ENCODE measurements at regions not wholly inside any gene's neighbourhood (a gene's known extent, or its start where the extent isn't known, plus 50 kb on each side); places are given as distances from the start of the nearest gene placed in this dataset.

DNA sequence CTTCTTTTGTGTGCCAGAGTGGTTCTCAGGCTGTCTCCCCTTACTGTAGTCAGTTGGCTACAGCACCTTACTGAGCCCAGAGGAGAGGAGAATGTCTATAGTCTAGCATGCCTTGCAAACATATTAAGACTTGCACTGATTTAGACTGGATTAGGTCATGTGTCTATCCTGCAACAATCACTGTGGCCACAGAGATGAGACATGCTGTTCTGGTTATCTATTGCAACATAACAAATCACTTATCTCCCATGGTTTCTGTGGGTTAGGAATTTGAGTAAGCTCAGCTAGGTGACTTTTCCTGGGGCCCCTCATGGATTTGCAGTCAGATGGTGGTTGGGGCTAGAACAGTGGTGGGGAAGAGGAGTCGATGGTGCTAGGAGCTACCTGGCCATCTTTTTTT lies 261.3 kb downstream of the SOD2 start:
- DNase-seq (ENCODE audit: extremely low read depth in 1 of 4, low spot score in 3 of 4) = no peak
- no peak overlapping the region for H3K4me2 ChIP-seq (ENCODE audit: insufficient read depth, low read length)
- in situ Hi-C loops (cut with MboI) = no loop called here
- intact Hi-C loops (cut with micrococcal nuclease) = no loop called here
- WGBS (ENCODE audit: insufficient coverage, low coverage, missing lambda C conversion rate) = 0% methylated on average over 1 of the region's 1 CpG
- ATAC-seq = no peak
- no peaks in the 10 kb centered on the region for H3K9me3 ChIP-seq (replicated peaks; ENCODE audit: control insufficient read depth, insufficient read depth, low read depth, low read length)
- no peak for TF ChIP-seq ZNF324 (CRISPR knock-in tag; IDR thresholded peaks at IDR 0.05)
- 0 out of 2 replicates have a peak, but pooled peaks have one; percentile 33 for TF ChIP-seq CEBPB (tag; IDR thresholded peaks at IDR 0.05)
- TF ChIP-seq SMARCA4 (IDR thresholded peaks at IDR 0.05) = no peak
- TF ChIP-seq SP1 (CRISPR knock-in tag; IDR thresholded peaks at IDR 0.05) = no peak
- TF ChIP-seq ZNF551 (CRISPR knock-in tag; IDR thresholded peaks at IDR 0.05) = no peak
- no peak for TF ChIP-seq SRSF3 (IDR thresholded peaks at IDR 0.05; ENCODE audit: insufficient read depth, low read length)
- TF ChIP-seq, protein P1, sequence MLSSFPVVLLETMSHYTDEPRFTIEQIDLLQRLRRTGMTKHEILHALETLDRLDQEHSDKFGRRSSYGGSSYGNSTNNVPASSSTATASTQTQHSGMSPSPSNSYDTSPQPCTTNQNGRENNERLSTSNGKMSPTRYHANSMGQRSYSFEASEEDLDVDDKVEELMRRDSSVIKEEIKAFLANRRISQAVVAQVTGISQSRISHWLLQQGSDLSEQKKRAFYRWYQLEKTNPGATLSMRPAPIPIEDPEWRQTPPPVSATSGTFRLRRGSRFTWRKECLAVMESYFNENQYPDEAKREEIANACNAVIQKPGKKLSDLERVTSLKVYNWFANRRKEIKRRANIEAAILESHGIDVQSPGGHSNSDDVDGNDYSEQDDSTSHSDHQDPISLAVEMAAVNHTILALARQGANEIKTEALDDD (IDR thresholded peaks at IDR 0.05) = no peak
- TF ChIP-seq CEBPG (CRISPR knock-in tag; IDR thresholded peaks at IDR 0.05) = no peak
- peak in 1 of 2 experiments; percentile 27; a peak in 1 of 4 replicates for TF ChIP-seq CEBPG (tag; conservative IDR thresholded peaks at IDR 0.05 in 1 of 2, IDR thresholded peaks at IDR 0.05 in 1 of 2)
- TF ChIP-seq FOXJ2 (tag; IDR thresholded peaks at IDR 0.05) = no peak
- TF ChIP-seq LARP7 (IDR thresholded peaks at IDR 0.05) = no peak
- H3K79me2 ChIP-seq (ENCODE audit: control insufficient read depth, insufficient read depth, low read length) = no peaks in the 10 kb centered on the region
- CTCF ChIA-PET (ENCODE audit: low intra/inter-chr PET ratio) = no interaction called here
- no peaks in the 10 kb centered on the region for H4K20me1 ChIP-seq (replicated peaks; ENCODE audit: control insufficient read depth, insufficient read depth, low read length)
- no peak overlapping the region for H3K27ac ChIP-seq (ENCODE audit: extremely low read depth, low read depth, low read length)
- no peaks in the 10 kb centered on the region for H3K36me3 ChIP-seq (ENCODE audit: control insufficient read depth, insufficient read depth, low read length)
- H3K9ac ChIP-seq (ENCODE audit: insufficient read depth in 1 of 2, low read depth in 2 of 2, low read length in 2 of 2) = no peak overlapping the region
- POLR2A ChIA-PET = no interaction called here
- no peak overlapping the region for H3K4me3 ChIP-seq
- no peaks in the 10 kb centered on the region for H3K4me1 ChIP-seq (replicated peaks in 1 of 2; ENCODE audit: control insufficient read depth in 2 of 2, insufficient read depth in 2 of 2, low read length in 2 of 2)
- no peak for FAIRE-seq
- peaks cover 0 to 12% of the 10 kb centered on the region in 2 experiments; a peak in 3 of 5 replicates for H3K27me3 ChIP-seq (ENCODE audit: control insufficient read depth in 2 of 2, insufficient read depth in 2 of 2, low read length in 2 of 2)
- no peaks in the 10 kb centered on the region for H3K9me1 ChIP-seq (ENCODE audit: control insufficient read depth, insufficient read depth, low read length)
- no peak overlapping the region for H2AFZ ChIP-seq (ENCODE audit: low read depth, low read length)
- no TSS peak for BruUV-seq (replicated peaks)

Measured in K562 (cell line).